Endometrium (tissue), 2 donors: ENCODE measurements at regions not wholly inside any gene's neighbourhood (a gene's known extent, or its start where the extent isn't known, plus 50 kb on each side); places are given as distances from the start of the nearest gene placed in this dataset.

Experiments
- FAIRE-seq: peaks from 2 replicates; lab custom pipeline; 2012; peaks lifted over from hg19 to GRCh38; lab: Jason Lieb, UNC
- donor health status: control.
- donor health status: control.

GRCh38 chr2:45178854-45179253, 169.6 kb upstream of the SIX2 start:
- no peak for FAIRE-seq

- FAIRE-seq: no peak
Measured at GRCh38 chr2:45178359-45178758, 169.1 kb upstream of the SIX2 start.

- no peak for FAIRE-seq
Measured at GRCh38 chr2:45177870-45178269, 168.6 kb upstream of the SIX2 start.

GRCh38 chr2:45176390-45176789, 167.1 kb upstream of the SIX2 start:
- no peak for FAIRE-seq

GRCh38 chr2:45173513-45173912, 164.3 kb upstream of the SIX2 start:
- no peak for FAIRE-seq

- no peak for FAIRE-seq
Measured at GRCh38 chr2:45172760-45173392, 163.6 kb upstream of the SIX2 start.

GRCh38 chr2:45172142-45172541, 162.9 kb upstream of the SIX2 start:
- FAIRE-seq: no peak

GRCh38 chr2:45171136-45171501, 161.9 kb upstream of the SIX2 start:
- no peak for FAIRE-seq

GRCh38 chr2:45170191-45171135, 161.2 kb upstream of the SIX2 start:
- FAIRE-seq: no peak

GRCh38 chr2:45169339-45170190, 160.3 kb upstream of the SIX2 start:
- no peak for FAIRE-seq

GRCh38 chr2:45168711-45169338, 159.6 kb upstream of the SIX2 start:
- FAIRE-seq: no peak

GRCh38 chr2:45167920-45168629, 158.8 kb upstream of the SIX2 start:
- FAIRE-seq: no peak

- no peak for FAIRE-seq
Measured at GRCh38 chr2:45166229-45166890, 157.1 kb upstream of the SIX2 start.

- FAIRE-seq: no peak
Measured at GRCh38 chr2:45162711-45163110, 153.5 kb upstream of the SIX2 start.

- no peak for FAIRE-seq
Measured at GRCh38 chr2:45156605-45157004, 147.4 kb upstream of the SIX2 start.

- no peak for FAIRE-seq
Measured at GRCh38 chr2:45154606-45155155, 145.4 kb upstream of the SIX2 start.

- FAIRE-seq: no peak
Measured at GRCh38 chr2:45154144-45154543, 144.9 kb upstream of the SIX2 start.

- FAIRE-seq: no peak
Measured at GRCh38 chr2:45153121-45153520, 143.9 kb upstream of the SIX2 start.

- FAIRE-seq: no peak
Measured at GRCh38 chr2:45152691-45153090, 143.4 kb upstream of the SIX2 start.

- no peak for FAIRE-seq
Measured at GRCh38 chr2:45145073-45145899, 136.0 kb upstream of the SIX2 start.
